Left lung (tissue), 4 donors: ENCODE measurements at regions not wholly inside any gene's neighbourhood (a gene's known extent, or its start where the extent isn't known, plus 50 kb on each side); places are given as distances from the start of the nearest gene placed in this dataset.

ENCODE experiments used
- ATAC-seq: fragments of 200-7000 bp; cut with Tn5 transposase; one replicate; pipeline ENCODE4 v1.9.1; 2020; ENCODE audit warnings: moderate library complexity
- DNase-seq, 4 donors: peaks; one replicate each; pipeline ENCODE4 v3.0.0-alpha.2; 2013 to 2020
- H3K27ac ChIP-seq, 2 donors: fragments of 200-600 bp; sonication (generic) in 1 of 2; one replicate each; pipeline versions ENCODE4 v1.5.0 to v1.8.0; 2020 to 2021
- H3K27me3 ChIP-seq, 2 donors: fragments of 200-600 bp; sonication (generic) in 1 of 2; one replicate each; pipeline versions ENCODE4 v1.5.0 to v1.8.0; 2020 to 2021
- H3K36me3 ChIP-seq, 2 donors: fragments of 200-600 bp; sonication (generic) in 1 of 2; one replicate each; pipeline versions ENCODE4 v1.5.0 to v1.8.0; 2020 to 2021
- H3K4me1 ChIP-seq, 2 donors: fragments of 200-600 bp; one replicate each; pipeline ENCODE4 v1.8.0; 2021
- H3K4me3 ChIP-seq, 2 donors: fragments of 200-600 bp; sonication (generic) in 1 of 2; one replicate each; pipeline versions ENCODE4 v1.5.0 to v1.8.0; 2020 to 2021; ENCODE audit warnings: mild to moderate bottlenecking in 1 of 2
- H3K9me3 ChIP-seq, 2 donors: fragments of 200-600 bp; sonication (generic) in 1 of 2; one replicate each; pipeline versions ENCODE4 v1.5.0 to v1.8.0; 2020 to 2021
- intact Hi-C, 2 donors: fragments of 100-400 bp; cut with DNase I; formaldehyde crosslinking; loops; one replicate each; pipeline versions ENCODE4 v1.11.2 to v1.14.2; 2022
- TF ChIP-seq, protein P1 (sequence below), 2 donors: fragments of 200-600 bp; sonication (generic) in 1 of 2; IDR thresholded peaks; one replicate each; pipeline versions ENCODE4 v1.5.0 to v1.8.0; 2021; ENCODE audit warnings: antibody characterized with exemption in 2 of 2
- donor health status: DM: no; HTN: yes; CAD: no.
- donor health status: DM: no; HTN: no; CAD: no.

DNA sequence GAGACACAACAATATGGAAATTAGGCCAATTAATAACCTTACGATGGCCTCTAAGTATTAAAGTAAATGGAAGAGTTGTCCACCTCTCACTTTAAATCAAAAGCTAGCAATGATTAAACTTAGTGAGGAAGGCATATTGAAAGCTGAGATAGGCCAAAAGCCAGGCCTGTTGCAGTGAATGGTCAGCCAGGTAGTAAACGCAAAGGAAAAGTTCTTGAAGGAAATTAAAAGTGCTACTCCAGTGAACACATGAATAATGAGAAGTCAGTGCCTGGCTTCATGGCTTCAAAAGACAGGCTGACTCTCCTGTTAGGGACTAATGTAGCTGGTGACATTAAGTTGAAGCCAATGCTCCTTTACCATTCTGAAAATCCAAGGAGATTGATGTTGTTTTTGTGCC, 135.3 kb downstream of the NDUFA12 start:
- Histone ChIP-seq H3K4me3 (no peak overlapping the region), H3K27me3 (peaks cover 13 to 37% of the 10 kb centered on the region in 2 donors), H3K4me1 (peaks cover 2 to 4% of the 10 kb centered on the region in 2 donors), H3K27ac (no peak overlapping the region), H3K36me3 (no peaks in the 10 kb centered on the region), H3K9me3 (no peaks in the 10 kb centered on the region)
- ATAC-seq: no peak
- DNase-seq: no peak
- TF ChIP-seq, protein P1, sequence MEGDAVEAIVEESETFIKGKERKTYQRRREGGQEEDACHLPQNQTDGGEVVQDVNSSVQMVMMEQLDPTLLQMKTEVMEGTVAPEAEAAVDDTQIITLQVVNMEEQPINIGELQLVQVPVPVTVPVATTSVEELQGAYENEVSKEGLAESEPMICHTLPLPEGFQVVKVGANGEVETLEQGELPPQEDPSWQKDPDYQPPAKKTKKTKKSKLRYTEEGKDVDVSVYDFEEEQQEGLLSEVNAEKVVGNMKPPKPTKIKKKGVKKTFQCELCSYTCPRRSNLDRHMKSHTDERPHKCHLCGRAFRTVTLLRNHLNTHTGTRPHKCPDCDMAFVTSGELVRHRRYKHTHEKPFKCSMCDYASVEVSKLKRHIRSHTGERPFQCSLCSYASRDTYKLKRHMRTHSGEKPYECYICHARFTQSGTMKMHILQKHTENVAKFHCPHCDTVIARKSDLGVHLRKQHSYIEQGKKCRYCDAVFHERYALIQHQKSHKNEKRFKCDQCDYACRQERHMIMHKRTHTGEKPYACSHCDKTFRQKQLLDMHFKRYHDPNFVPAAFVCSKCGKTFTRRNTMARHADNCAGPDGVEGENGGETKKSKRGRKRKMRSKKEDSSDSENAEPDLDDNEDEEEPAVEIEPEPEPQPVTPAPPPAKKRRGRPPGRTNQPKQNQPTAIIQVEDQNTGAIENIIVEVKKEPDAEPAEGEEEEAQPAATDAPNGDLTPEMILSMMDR (IDR thresholded peaks at IDR 0.05): no peak
- intact Hi-C loops: no loop called here

DNA sequence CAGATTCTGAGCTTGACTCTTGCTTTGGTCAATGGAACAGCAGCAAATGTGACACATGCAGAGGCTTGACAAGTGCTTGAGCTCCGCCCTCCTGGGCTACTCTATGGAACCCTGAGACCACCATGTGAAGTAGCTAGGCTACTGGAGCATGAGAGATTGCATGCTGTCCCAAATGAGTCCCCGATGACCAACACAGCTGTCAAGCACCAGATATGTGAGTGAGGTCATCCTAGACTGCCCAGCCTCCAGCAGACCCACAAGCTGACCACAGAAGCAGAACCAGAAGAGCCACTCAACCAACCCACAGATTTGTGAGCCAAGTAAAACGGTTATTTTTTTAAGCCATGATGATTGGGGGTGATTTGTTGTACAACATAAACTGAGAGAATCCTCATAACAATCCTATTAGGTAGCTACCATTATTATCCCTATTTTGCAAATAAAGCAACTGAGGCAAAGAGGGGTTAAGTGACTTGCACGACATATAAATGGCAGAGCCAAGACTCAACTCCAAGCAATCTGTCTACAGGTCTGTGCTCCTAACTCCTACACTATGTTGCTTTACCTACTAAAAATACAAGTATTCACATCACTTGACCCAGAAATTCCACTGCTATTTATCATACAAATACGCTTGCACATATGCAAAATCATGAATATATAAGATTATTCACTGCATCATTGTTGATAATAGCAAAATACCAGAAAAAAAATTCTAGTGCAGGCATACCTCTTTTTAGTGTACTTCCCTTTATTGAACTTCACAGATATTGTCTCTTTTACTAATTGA, 136.2 kb downstream of the NDUFA12 start:
- Histone ChIP-seq H3K4me3 (no peak overlapping the region), H3K27me3 (peaks cover 4 to 28% of the 10 kb centered on the region in 2 donors), H3K36me3 (no peaks in the 10 kb centered on the region), H3K4me1 (no peaks in the 10 kb centered on the region), H3K9me3 (no peaks in the 10 kb centered on the region), H3K27ac (no peak overlapping the region)
- no peak for DNase-seq
- no peak for ATAC-seq
- intact Hi-C loops: no loop called here
- TF ChIP-seq, protein P1 (IDR thresholded peaks at IDR 0.05): no peak

DNA sequence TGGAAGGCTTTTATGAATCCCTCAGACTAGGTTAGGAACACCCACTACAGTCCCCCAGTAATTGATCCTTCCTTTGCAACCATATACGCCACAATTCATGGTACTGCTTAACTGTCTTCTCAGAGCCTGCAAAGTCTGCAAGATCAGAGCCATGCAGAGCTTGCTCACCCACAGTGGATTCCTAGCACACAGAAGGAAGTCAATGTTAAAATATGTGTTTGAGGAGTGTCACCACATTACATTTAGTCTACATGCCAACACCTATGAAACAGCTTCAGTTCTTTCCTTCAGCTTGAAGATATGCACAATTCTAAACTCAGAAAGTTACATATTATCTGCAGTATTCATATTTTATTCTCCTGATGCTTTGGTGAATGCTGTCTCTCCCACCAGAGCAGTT, 138.5 kb downstream of the NDUFA12 start:
- Histone ChIP-seq H3K27ac (no peak overlapping the region), H3K9me3 (no peaks in the 10 kb centered on the region), H3K27me3 (peaks cover 0 to 9% of the 10 kb centered on the region in 2 donors), H3K36me3 (no peaks in the 10 kb centered on the region), H3K4me1 (no peaks in the 10 kb centered on the region), H3K4me3 (no peak overlapping the region)
- DNase-seq: no peak
- TF ChIP-seq, protein P1 (IDR thresholded peaks at IDR 0.05): no peak
- intact Hi-C loops: no loop called here
- ATAC-seq: no peak

DNA sequence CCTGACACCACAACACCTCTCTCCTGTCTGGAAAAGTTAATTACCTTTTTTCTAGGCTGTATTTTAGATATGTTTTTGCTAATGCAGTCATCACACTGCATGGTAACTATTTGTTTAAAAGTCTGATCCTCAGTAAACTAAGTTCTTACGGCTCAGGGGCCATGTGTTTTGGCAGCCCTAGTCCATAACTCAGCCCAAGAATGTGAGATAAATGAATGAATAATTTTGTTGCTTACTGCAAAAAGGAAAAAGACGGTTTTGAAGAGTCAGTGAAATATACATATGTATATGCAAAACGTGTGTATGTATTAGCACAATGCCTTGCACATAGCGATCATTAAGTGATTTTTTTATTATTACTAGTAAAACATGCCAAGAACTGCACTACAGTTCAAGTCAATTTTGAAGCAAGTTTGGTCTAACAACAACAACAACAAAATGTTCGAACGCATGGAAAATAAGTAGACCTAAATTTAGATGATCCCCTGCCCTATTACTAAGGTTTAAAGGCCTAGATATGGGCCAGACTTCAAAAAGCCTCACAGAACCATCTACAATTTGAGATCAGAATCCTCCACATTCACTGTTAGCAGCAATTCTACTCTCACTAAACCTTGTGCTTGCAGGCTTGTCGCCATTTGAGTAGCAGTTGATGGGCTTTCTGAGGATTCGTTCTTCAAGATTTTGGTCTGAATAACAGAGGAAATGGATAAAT, 140.0 kb downstream of the NDUFA12 start:
- Histone ChIP-seq H3K27ac (no peak overlapping the region), H3K36me3 (no peaks in the 10 kb centered on the region), H3K9me3 (no peaks in the 10 kb centered on the region), H3K4me1 (no peaks in the 10 kb centered on the region), H3K27me3 (no peaks in the 10 kb centered on the region), H3K4me3 (no peak overlapping the region)
- ATAC-seq (no peak), DNase-seq (peak in 2 of 4 donors; percentile 59 to 60)
- TF ChIP-seq, protein P1 (IDR thresholded peaks at IDR 0.05): no peak
- intact Hi-C loops: no loop called here

DNA sequence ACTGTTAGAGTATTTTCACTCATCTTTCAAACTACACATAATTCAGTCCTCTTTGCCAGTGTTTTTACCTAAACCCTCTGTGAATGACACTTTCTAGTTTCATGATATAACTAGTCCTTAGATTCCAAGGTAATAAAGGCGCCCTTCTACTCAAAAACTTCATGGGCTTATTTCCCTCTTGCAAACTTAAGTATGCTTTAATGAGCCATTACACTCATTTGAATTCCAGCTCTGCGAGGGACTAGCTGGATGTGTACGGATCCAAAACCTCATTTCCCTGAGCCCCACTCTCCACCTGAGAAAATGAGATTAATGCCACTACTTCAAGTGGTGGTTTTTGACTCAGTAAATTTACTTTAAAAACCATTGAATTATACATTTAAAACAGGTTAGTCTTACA, 141.1 kb downstream of the NDUFA12 start:
- TF ChIP-seq, protein P1 (IDR thresholded peaks at IDR 0.05): no peak
- DNase-seq (no peak), ATAC-seq (no peak)
- Histone ChIP-seq H3K27ac (no peak overlapping the region), H3K4me3 (no peak overlapping the region), H3K9me3 (no peaks in the 10 kb centered on the region), H3K36me3 (no peaks in the 10 kb centered on the region), H3K27me3 (no peaks in the 10 kb centered on the region), H3K4me1 (no peaks in the 10 kb centered on the region)
- intact Hi-C loops: no loop called here
